ENCODE measurements at regions not wholly inside any gene's neighbourhood (a gene's known extent, or its start where the extent isn't known, plus 50 kb on each side); places are given as distances from the start of the nearest gene placed in this dataset.
A peak's percentile ranks its signal among the peaks of the same experiment; 100 is the strongest.

DNA sequence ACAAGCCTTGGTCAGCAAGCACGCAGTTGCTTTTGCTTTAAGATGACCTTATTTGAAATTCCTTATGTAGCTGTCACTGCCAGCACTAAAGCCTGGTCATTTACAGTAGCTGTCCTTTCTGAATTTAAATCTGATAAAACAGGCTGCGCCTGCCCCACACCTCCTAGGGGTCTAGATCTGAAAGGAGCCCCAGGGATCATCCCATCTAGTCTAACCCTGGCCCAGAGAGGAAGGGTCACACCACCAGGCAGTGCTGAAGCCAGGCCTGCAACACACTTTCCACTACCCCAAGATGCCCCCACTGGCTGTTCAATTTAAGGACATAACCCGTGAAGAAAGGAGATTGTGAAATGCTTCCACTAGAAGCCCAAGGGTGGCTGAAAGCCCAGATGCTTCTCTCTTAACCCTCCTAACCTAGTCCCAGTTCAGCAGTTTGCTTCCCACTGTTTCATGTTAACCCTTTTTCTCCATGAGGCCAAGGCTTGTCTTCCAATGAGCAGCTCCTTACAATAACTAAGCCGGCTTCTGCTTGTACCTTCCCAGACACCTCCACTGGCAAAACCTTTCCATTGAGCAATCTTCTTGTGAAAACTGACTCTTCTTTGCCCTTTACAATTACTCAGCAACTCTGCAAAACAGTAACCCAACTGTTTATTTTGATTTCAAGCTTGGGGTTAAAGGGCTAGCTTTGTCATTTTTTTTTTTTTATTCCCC, 198.9 kb upstream of the LPP start:
- no peak for DNase-seq (ENCODE audit: low spot score)

DNA sequence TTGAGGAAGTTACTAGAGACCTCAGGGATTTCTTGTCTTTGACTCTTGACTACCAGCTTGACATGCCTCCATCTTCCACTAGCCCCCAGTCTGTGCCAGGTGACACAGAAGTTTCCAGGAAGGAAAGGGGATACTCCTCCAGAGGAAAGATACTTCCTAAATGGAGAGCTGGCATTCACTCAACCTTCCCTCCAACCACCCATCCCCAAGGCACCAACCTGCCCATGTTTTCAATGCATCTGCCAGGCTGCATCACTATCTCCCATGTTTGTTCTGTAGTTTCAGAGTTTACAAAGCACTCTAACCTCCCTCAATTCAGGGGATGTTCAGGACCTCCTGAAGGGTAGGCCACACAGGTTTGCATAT, 198.4 kb upstream of the LPP start:
- DNase-seq (ENCODE audit: low spot score): no peak

DNA sequence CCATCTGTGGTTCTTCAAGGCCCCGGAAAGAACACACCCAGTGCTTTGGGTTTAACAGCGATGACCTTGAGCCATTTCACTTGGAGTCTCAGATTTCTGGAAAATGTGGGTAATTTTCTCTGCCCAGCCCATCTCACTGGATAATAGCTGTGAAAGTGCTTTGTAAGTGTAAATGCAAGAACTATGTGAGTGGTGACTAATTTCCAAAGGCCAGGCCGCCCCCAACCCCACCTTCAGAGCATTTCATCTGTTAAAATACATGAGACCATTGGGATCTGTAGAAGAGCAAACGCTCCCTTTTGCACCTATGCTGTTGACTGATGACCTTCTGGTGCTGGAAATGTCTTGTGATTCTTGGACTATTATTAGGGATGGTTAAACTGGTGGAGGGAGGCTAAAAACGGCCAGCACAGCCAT, 196.8 kb upstream of the LPP start:
- DNase-seq (ENCODE audit: low spot score): no peak

DNA sequence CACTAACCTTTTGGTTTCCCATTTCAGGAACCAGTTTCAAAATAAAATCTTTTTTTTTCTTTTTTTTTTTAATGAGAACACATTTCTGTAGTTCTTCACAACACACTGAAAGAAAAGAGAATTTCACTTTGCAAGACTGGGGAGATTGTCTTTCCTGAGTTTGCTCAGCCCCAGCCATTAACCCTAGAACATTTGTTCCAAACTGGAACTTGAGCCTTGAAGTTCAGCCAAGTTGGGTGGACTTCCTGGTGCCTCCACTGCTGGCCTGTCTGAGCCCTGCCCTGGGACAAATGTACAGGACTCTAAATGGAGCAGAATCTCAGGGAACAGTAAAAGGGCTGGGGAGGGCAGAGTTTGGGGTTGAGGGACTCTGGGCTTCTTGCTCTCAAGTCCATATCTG, 196.4 kb upstream of the LPP start:
- no peak for DNase-seq (ENCODE audit: low spot score)

DNA sequence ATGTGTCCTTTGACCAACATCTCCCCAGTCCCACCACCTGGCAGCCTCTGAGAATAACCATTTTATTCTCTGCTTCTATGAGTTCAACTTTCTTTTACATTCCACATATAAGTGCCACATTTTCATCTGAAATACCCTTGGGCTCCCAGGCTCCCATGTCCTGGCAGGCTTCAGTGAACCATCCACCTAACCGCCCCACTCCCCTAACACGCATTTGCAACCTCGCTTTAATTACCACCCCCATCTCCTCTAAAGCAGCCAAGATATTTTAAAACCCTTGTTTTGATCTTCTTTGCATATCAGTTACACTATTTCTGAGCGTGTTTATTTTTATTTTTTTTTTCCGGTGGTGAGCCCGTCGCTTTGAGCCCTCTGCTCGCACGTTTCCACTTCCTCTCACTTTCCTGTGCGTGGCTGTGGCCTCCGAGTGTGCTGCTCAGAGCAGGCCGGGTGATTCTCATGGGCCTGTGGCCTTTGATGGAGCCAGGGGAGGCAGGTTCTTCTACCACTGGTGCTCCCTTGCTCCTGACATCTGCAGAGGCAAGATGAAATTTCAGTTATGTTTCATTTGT, 195.4 kb upstream of the LPP start:
- DNase-seq (ENCODE audit: low spot score): peak; percentile 94

DNA sequence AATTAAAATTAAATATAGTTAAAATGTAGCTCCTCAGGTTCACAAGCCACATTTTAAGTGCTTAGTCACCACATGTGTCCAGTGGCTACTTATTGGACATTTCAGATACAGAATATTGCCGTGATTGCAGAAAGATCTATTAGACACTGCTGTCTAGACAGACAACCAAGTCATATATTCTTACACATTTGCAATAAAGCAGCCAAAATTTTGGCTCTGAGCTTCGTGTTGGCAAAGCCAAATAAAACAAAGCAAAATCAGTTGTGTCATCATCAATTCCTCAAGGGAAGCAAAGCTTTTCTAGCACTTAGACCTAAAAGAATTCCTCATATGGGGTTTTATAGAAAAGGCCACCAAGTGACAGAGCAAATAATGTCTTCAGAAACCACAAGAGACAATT, 193.1 kb upstream of the LPP start:
- DNase-seq (ENCODE audit: low spot score): no peak

DNA sequence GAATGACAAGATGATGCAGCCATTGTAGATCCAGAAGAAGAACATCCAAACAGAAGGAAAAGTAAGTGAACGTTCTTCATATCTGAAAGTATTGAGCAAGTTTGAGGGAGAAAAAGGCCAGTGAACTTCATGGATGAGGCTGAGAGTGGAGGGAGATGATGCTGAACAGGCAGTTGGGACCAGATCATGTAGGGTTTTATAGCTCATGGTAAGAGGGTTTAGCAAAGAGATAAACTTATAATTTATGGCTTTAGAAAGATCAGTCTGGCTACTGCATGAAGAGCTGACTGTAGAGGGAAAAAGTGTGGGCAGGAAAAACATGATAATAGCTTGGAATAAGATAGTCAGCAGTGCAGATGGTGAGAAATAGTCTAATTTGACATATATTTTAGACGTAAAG, 192.6 kb upstream of the LPP start:
- no peak for DNase-seq (ENCODE audit: low spot score)

DNA sequence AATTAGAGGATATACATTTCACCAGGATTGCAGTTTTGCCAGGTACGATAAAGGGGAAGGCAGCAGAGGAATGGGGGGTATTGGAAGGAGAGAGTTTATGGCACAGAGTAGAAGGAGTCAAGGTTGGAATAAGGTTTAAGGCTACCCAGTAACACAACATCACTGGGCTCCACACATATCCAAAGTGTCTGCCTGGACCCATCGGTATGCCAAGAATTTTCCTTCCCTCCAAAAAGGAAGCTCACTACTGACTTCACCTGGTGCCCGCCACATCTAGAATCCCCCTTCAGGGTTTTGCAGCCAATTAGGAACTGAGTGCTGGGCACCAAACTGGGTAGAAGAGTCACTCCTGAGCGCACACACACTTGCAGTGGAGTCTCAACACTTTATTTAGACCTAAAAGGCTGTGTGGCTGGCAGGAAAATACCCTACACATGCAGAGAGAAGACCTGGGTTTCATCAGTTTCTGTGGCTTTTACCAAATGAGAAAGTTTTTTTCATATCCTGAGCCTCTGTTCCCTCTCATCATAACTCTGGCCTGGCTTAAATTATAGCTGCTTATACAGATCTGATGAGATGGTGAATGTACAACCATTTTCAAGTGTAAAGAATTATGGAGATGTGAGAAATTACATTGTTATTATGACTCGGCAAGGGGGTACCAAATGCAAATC, 190.8 kb upstream of the LPP start:
- DNase-seq (ENCODE audit: low spot score): peak; percentile 74

DNA sequence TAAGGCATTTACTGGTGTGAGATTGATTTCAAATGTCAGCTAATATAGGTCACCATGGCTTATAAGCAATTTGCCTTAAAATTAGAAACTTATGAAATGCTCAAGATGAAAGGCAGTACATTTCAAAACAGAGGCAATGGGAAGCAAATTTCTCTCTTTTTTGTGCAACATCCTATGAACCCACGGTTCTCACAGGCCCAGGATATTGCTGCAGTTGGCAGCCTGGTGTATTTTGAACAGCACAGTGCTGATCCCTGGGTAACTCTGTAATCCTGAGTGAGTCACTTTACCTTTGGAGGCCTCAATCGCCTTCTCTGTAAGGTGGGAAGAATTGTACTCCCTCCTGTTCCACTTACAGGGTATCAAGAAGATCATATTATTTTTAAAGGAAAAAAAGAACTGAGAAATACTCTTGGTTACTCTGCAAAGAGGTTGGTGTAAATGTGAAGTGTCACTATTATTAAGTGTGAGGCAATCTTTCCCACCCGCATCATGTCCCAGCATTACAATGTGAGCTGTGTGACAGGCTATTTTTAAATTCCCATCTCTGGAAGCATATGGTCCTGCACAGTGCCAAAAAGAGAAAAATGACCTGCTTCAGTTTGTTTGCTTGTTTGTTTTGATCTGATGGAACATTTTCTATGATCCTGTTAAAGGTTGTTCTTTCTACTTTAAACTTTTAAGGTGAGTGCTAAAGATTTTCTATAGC, 190.1 kb upstream of the LPP start:
- peak; percentile 63 for DNase-seq (ENCODE audit: low spot score)

DNA sequence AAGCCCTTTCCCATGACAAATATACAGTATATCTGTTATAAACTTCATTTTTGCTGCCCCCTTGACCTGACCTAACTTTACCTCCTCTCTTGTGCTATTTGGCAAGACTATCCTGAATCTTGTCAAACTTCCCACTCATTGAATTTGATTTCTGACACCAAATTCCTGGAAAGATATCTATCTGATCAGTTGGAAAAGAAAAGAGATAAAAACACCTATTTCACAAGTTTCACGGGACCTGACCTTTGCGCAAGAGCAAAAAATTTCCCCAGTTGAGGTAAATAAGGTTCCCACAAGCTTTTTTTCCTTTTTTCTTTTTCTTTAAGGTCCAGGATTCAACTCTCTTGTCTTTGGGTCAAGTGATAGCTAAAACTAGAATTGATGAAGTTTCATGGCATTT, 189.2 kb upstream of the LPP start:
- no peak for DNase-seq (ENCODE audit: low spot score)

DNA sequence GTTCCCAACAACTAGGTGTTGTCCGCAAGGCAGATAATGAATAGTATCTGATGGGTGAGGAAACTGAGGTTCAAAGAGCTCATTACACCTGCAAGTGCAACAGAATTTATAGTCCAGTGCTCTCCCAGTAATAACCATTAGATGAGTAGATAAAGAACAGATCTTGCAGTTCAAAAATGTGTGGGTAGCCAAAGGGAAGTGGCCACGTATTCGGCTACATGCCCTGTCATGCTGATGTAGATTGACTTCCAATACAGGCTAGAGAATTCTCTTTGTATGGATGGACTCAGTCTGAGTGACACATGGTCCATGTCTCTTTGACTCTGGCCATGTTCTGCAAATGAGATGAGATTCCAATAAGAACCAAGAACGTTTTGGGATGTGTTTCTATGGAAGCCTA, 187.9 kb upstream of the LPP start:
- DNase-seq (ENCODE audit: low spot score): no peak

DNA sequence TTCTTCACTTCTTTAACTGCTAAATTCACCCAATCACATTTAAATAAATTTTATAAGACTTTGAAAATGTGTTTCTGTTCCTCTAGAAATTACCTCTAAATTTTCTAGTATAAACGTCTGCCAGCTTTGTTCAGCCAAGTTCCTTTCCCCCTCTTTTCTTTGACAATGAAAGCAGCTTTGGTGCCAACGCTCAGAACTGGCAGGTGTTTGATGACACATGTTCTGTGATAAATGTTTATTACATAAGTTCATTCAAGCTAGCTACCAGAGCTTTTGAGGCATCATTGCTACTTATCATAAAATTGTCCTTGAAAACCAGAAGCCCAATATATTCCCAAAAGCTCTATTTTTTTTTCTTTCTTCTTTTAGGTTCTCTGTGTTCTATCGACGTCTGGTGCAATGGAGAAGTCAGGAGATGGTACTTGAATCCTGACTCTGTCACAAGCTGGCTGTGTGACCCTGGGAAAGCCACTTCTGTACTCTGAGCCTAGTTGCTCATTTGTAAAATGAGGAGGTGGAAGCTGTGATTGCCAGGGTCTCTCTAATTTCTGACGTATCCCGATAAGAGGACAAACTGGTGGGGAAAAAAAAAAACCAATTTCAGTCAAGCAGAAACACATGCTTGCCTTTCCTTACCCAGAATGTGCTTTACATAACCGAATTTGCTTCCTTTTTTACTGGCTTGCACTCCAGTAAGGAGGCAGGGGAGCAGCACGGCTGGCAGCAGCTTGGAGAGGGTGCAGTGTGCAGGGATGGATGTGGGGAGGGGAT, 187.1 kb upstream of the LPP start:
- DNase-seq (ENCODE audit: low spot score): peak; percentile 86

DNA sequence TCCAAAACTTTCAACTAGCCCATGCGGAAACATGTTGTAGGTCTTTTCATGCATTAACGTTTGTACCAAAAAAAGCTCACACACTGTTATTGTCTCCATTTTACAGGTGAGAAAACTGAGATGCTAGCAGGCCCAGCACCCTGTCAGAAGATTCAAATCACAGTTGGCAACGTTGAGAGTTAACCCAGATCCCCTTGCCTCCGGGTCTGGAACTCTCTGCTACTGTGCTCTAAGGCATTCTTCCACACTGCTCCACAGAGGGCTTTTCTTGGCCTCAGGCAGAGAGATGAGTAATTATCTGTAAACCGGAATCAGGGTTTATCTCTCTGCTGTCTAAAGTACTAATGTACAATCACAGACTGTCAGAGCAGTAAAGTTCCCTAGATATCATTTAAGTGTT, 186.0 kb upstream of the LPP start:
- peak; percentile 49 for DNase-seq (ENCODE audit: low spot score)

DNA sequence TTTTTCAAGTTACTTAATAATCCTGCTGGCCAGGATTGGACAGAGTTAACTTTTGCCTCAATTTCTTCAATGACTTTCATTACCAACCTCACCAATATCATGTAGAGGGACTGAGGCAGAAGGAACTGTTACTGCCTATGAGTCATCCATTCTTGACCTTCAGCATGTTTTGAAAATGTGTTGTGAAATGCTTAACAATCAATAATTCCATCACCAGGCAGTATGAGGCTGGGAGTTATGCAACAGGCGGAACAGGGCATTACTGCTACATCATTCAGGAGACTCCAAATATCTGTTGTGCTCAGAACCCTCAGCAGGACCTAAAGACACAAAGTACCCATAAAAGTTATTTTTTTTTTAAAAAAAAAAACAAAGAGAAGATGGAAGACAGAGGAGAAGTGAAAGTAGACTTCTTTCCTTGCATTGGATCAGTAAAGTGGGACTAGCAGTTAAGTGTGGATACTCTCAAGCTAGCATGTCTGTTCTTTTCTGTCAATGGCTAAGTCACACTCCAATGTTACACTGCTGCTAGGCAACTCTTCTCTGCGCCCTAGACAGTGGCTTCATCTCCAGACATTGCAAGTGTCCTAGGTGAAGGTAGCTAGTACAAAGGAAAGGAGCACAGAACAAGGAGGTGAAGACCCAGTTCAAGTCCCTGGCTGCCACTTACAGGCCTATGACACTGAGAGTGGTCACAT, 184.9 kb upstream of the LPP start:
- peak; percentile 81 for DNase-seq (ENCODE audit: low spot score)

DNA sequence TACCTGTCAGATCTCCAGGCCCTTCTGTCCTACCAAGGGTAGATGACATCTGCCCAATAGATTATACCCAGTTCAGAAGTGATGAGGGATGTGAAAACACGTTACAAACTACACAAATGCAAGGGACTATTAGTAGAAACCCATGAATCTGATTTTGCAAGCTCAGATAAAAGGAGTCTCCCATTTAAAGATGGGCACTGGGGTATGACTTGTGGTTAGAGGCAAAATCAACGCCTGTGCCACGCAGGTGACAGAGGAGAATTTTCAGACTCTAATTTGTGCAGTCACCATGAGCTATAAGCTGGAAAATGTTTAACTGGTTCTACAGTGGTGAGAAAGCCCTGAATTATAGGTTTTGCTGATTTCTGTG, 184.4 kb upstream of the LPP start:
- DNase-seq (ENCODE audit: low spot score): peak; percentile 89

DNA sequence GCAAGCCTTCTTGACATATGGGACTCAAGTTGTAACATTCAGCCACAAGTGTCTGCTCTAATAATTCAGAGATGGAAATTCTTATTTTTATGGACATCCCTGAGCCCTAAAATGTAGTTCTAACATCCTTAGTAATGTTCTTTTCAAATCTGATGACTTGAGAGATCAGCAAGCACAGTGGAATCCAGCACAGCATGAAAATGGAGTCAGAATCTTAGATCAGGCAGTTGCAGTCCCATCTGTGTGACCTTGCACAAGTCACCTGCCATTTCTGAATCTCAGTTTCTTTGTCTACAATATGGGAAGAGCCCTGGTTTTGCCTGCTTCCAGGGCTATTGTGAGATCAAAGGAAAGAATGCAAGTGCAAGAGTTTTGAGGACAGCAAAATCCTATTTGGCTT, 183.9 kb upstream of the LPP start:
- DNase-seq (ENCODE audit: low spot score): peak; percentile 52

DNA sequence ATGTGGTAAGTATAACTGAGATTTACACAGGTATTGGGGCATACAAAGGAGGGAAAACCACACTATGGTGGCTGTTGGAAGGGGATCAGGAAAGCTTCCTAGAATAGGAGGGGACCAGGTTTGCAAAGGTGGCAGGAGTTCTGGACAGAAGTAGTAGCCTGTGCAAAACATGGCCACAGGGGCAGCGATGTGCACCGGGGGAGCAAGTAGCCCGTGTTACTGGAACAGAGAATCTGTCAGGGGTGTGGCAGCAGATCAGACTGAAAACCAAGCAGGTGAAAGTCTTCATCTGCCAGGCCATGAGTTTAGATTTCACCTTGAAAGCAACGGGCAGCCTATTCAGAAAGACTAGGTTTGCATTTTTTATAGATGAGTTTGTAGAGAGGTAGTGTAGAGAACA, 182.3 kb upstream of the LPP start:
- DNase-seq (ENCODE audit: low spot score): no peak

DNA sequence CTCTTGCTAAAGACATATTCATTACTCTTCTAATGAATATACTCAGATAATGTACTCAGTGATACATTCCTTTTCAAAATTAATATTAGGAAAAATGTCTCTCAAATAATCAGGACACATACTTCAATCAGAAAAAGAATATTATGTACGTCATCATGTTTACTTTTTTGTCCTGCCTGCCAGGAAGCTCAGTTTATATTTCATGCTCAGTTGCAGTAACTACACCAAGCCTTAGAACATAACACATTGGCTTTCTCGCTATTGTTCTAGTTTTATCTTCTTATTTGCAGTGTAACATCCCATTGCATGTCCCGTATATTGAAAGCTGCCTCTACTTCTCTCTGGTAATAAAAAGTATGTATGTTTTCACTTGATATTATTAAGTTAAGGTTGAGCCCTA, 181.5 kb upstream of the LPP start:
- DNase-seq (ENCODE audit: low spot score): no peak

DNA sequence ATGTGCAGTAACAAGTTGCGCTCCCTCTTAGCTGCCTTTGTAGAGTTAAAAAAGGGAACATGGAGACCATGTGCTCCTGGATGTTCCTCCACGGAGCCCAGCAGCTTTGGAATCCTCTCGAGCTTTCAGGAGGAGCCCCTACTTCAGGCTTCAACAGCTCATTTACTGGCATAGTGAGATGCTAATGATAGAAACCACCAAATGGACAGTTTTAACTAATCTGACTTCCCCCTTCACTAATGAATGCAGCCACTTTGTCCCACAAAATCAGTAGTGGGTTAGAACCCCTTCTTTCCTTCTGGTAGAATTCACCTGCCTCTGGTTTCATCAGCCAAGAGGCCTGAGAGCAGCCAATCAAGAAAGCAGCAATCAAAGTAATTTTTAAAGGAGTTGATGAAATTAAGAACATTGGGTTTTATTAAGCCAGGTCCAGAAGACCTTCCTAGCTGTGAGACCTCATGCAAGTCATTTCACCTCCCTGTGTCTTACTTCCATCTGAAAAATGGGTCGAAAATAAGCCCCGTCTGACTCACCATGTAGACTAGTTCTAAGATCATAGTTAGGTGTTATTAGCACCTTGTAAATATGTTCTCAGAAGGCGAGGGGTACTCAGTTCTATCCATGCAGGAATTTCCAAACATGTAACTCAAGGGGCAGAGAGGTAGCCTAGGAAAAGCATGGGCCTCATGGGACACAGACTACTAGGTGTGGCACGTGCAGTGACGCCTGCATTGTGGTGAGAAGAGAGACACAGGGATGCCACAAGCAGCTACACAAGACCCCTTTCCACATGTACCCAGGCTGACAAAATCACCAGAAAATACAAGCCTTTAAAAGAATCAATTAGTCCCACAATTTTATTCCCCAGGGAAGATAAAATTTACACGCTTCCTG, 179.7 kb upstream of the LPP start:
- DNase-seq (ENCODE audit: low spot score): no peak

DNA sequence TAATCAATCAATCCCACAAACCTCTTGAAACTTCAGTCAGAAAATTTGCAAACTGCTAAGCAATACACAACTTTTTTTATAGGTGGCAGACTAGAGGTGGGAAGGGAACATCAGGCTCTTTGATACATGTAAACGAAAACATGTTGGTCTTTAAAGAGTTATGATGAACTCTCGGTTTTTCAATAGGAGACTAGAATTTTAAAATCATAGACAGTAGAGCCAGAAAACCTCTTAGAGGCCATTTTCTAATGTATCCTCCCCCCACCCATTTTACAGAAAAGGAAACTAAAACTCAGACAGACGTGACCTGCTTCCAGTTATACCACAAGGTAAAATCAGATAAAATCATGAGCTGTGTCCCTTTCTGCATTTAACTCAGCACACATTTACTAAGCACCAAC, 179.1 kb upstream of the LPP start:
- DNase-seq (ENCODE audit: low spot score): peak; percentile 86

Measured in NAMALWA (cell line).